ENCODE measurements at regions not wholly inside any gene's neighbourhood (a gene's known extent, or its start where the extent isn't known, plus 50 kb on each side); places are given as distances from the start of the nearest gene placed in this dataset.

DNA sequence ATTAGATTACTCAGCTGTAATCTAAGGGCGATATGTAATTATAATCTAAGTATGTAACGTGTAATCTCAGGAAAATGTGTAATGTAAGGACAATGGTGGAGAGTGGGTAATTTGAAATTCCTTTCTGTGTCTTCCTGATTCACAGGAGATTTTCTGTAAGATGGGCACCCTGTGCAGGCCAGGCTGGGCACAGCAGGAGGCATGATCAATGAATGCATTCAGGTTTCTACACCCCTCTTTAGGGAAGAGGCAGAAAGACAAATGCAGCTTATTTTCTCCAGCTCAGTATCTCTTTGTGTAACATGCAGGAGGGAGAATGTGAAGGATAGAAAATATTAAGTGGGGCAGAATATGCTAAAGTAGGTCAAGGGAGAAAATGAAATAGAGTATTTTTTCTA, 320.1 kb downstream of the PIK3C3 start:
- no peak overlapping the region for H3K4me3 ChIP-seq
- H3K27me3 ChIP-seq: no peaks in the 10 kb centered on the region
- DNase-seq: no peak
- peaks cover 8% of the 10 kb centered on the region for H3K4me1 ChIP-seq
- H3K9me3 ChIP-seq: no peaks in the 10 kb centered on the region
- TF ChIP-seq, protein P1, sequence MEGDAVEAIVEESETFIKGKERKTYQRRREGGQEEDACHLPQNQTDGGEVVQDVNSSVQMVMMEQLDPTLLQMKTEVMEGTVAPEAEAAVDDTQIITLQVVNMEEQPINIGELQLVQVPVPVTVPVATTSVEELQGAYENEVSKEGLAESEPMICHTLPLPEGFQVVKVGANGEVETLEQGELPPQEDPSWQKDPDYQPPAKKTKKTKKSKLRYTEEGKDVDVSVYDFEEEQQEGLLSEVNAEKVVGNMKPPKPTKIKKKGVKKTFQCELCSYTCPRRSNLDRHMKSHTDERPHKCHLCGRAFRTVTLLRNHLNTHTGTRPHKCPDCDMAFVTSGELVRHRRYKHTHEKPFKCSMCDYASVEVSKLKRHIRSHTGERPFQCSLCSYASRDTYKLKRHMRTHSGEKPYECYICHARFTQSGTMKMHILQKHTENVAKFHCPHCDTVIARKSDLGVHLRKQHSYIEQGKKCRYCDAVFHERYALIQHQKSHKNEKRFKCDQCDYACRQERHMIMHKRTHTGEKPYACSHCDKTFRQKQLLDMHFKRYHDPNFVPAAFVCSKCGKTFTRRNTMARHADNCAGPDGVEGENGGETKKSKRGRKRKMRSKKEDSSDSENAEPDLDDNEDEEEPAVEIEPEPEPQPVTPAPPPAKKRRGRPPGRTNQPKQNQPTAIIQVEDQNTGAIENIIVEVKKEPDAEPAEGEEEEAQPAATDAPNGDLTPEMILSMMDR (IDR thresholded peaks at IDR 0.05): no peak
- no peak for TF ChIP-seq POLR2A (IDR thresholded peaks at IDR 0.05)
- 43 to 54% methylated on average over 2 of the region's 2 CpGs for WGBS, 2 donors
- H3K27ac ChIP-seq: no peak overlapping the region
- intact Hi-C loops (cut with DNase I; ENCODE audit: low total_unique reads): no loop called here
- H3K36me3 ChIP-seq (ENCODE audit: low read depth, missing control alignments): no peaks in the 10 kb centered on the region

DNA sequence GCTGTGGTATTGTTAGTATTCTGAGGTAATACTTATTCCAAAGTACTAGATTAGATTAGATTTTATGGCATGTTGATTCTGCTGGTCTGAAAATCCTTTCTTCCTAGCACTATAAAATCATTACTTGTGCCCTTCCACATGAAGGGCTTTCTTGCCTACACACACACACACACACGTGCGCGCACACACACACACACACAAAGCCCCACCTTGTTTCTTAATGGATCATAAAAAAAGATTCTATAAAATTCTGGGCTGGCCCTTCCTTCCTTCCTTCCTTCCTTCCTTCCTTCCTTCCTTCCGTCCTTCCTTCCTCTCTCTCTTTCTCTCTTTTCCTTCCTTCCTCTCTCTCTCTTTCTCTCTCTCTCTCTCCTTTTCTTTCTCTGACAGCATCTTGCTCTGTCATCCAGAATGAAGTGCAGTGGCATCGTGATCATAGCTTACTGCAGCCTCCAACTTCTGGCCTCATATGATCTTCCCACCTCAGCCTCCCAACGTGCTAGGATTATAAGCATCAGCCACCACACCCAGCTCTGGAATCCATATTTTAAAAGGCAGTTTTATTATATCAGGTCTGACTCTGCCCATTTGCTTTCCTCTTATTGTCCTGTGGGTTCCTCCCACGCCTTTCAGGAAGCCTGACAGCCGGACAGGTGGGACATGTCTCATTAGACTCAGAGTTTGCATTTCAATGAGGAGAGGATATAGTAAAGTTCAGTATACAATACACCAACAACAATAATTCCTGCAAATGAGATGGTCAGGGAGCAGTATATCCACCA, 321.1 kb downstream of the PIK3C3 start:
- Histone ChIP-seq H3K4me1 (peaks cover 8% of the 10 kb centered on the region), H3K9me3 (no peaks in the 10 kb centered on the region), H3K4me3 (no peak overlapping the region), H3K36me3 (ENCODE audit: low read depth, missing control alignments) (no peaks in the 10 kb centered on the region), H3K27me3 (no peaks in the 10 kb centered on the region), H3K27ac (no peak overlapping the region)
- TF ChIP-seq, protein P1 (IDR thresholded peaks at IDR 0.05): no peak
- TF ChIP-seq POLR2A (IDR thresholded peaks at IDR 0.05): no peak
- intact Hi-C loops (cut with DNase I; ENCODE audit: low total_unique reads): no loop called here
- no peak for DNase-seq
- 73 to 81% methylated on average over 7 of the region's 8 CpGs for WGBS, 2 donors

DNA sequence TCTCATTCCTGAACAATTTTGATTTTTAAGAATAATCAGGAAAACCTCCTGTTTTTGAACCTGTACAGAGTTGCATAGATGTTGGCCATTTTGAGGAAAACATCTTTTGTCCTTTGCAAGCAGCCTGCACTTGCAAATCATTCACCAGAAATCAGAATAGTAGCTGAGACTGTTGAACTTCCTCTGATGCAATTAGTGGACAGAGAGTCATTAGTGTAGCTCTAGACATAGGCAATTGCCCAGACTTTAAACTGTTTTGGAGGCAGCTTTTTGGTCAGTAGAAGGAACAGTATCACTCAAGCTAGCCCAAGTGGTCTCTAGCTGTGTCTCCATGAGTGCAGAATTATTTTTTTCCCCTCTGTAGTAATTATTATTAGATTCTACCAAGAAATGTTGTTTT, 326.1 kb downstream of the PIK3C3 start:
- no peak for DNase-seq
- no peak overlapping the region for H3K27ac ChIP-seq
- H3K9me3 ChIP-seq: no peaks in the 10 kb centered on the region
- H3K4me3 ChIP-seq: no peak overlapping the region
- TF ChIP-seq, protein P1 (IDR thresholded peaks at IDR 0.05): no peak
- TF ChIP-seq POLR2A (IDR thresholded peaks at IDR 0.05): no peak
- H3K4me1 ChIP-seq: peaks cover 3% of the 10 kb centered on the region
- intact Hi-C loops (cut with DNase I; ENCODE audit: low total_unique reads): no loop called here
- no peaks in the 10 kb centered on the region for H3K27me3 ChIP-seq
- no peaks in the 10 kb centered on the region for H3K36me3 ChIP-seq (ENCODE audit: low read depth, missing control alignments)

DNA sequence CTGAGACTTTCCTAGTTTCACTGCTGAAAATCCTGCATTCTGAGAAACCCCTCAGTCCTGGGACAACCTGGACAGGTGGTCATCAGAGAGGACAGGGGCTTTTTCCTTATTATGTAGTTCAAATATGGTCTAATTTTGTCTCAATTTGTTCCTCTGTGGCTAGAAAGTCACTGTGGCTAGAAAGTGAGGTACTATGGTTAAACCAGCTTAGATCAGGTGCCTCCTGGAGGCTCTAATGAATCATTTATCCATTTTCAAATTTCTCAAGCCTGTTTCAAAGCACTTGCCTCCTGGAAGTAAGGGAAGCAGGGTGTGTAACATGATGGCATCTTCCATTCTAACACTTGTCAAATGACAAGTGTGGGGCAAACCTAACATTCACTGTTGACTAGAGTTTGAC, 326.8 kb downstream of the PIK3C3 start:
- H3K36me3 ChIP-seq (ENCODE audit: low read depth, missing control alignments): no peaks in the 10 kb centered on the region
- DNase-seq: no peak
- peaks cover 2% of the 10 kb centered on the region for H3K4me1 ChIP-seq
- TF ChIP-seq, protein P1 (IDR thresholded peaks at IDR 0.05): no peak
- no peak for TF ChIP-seq POLR2A (IDR thresholded peaks at IDR 0.05)
- no peak overlapping the region for H3K27ac ChIP-seq
- no peaks in the 10 kb centered on the region for H3K27me3 ChIP-seq
- no peak overlapping the region for H3K4me3 ChIP-seq
- no peaks in the 10 kb centered on the region for H3K9me3 ChIP-seq
- intact Hi-C loops (cut with DNase I; ENCODE audit: low total_unique reads): no loop called here

DNA sequence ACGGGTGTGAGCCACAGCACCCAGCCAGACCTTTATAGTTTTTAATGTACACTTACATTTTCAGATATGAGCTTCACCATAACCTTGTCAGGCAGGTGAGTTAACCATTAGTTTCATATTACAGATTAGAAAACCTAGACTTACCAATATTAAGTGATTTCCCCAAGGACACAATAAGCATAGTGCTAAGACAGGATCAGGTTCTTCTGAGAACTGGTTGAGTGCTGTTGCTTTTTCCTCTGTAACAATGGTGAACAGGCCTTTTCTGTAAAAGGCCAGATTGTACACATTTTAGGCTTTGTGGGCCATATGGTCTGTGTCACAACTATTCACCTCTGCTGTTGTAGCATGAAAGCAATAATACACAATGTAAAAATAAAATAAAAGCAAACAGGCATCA, 332.0 kb downstream of the PIK3C3 start:
- no peaks in the 10 kb centered on the region for H3K27me3 ChIP-seq
- no peak for DNase-seq
- no peak for TF ChIP-seq POLR2A (IDR thresholded peaks at IDR 0.05)
- TF ChIP-seq, protein P1 (IDR thresholded peaks at IDR 0.05): no peak
- WGBS, 2 donors: 96 to 100% methylated on average over 1 of the region's 1 CpG
- no peaks in the 10 kb centered on the region for H3K36me3 ChIP-seq (ENCODE audit: low read depth, missing control alignments)
- no peak overlapping the region for H3K27ac ChIP-seq
- H3K4me3 ChIP-seq: no peak overlapping the region
- intact Hi-C loops (cut with DNase I; ENCODE audit: low total_unique reads): no loop called here
- no peaks in the 10 kb centered on the region for H3K4me1 ChIP-seq
- H3K9me3 ChIP-seq: no peaks in the 10 kb centered on the region

Data from testis (tissue), 2 donors.